Small intestine (tissue), 7 donors: ENCODE measurements at regions not wholly inside any gene's neighbourhood (a gene's known extent, or its start where the extent isn't known, plus 50 kb on each side); places are given as distances from the start of the nearest gene placed in this dataset.
"Not testable (repeated sequence)": the region's sequence is repeated elsewhere in the genome, so short reads cannot be mapped to it uniquely, and the experiment has no call there.

Experiments
- DNase-seq, 2 donors: peaks; one replicate each; pipeline versions ENCODE4 v3.0.0 to v3.0.0-alpha.2; 2013
- FAIRE-seq: peaks from 2 replicates; lab custom pipeline; 2012; peaks lifted over from hg19 to GRCh38; lab: Jason Lieb, UNC
- H3K27ac ChIP-seq, 3 donors: one replicate each; pipeline ENCODE4 v1.5.1; 2013; ENCODE audit warnings: low read length in 2 of 3, mild to moderate bottlenecking in 2 of 3, control low read depth in 1 of 3, inconsistent platforms in 1 of 3, low read depth in 1 of 3, moderate library complexity in 1 of 3
- H3K27me3 ChIP-seq, 3 donors: one replicate each; pipeline ENCODE4 v1.6.1; 2013; ENCODE audit warnings: low read length in 3 of 3, inconsistent platforms in 1 of 3; ENCODE audit not compliant: control insufficient read depth in 3 of 3, insufficient read depth in 3 of 3
- H3K36me3 ChIP-seq, 3 donors: one replicate each; pipeline ENCODE4 v1.6.1; 2013; ENCODE audit warnings: low read length in 3 of 3, inconsistent platforms in 1 of 3, low read depth in 1 of 3, mild to moderate bottlenecking in 1 of 3, moderate library complexity in 1 of 3; ENCODE audit not compliant: control insufficient read depth in 3 of 3, insufficient read depth in 2 of 3
- H3K4me1 ChIP-seq, 3 donors: one replicate each; pipeline ENCODE4 v1.6.1; 2013; ENCODE audit warnings: low read length in 2 of 3, inconsistent platforms in 1 of 3, low read depth in 1 of 3, mild to moderate bottlenecking in 1 of 3, moderate library complexity in 1 of 3; ENCODE audit not compliant: control insufficient read depth in 3 of 3, insufficient read depth in 2 of 3
- H3K4me3 ChIP-seq, 3 donors: one replicate each; pipeline ENCODE4 v1.5.1; 2013; ENCODE audit warnings: low read length in 3 of 3, control low read depth in 1 of 3, inconsistent platforms in 1 of 3, low read depth in 1 of 3, mild to moderate bottlenecking in 1 of 3, moderate library complexity in 1 of 3
- H3K9me3 ChIP-seq, 2 donors: one replicate each; pipeline ENCODE4 v1.6.1; 2013; ENCODE audit warnings: low read depth in 1 of 2, low read length in 1 of 2; ENCODE audit not compliant: control insufficient read depth in 2 of 2, insufficient read depth in 1 of 2
- WGBS, 3 donors: extraction: QIAGEN DNeasy Blood & Tissue Kit; methylation state at CpG; one replicate each; pipeline ENCODE4 v1.1.7; 2013; 5-methylcytosine and 5-hydroxymethylcytosine counted together
- donor health status: healthy with polysubstance abuse.
- donor health status: control.
- donor health status: control.
- donor health status: Bipolar disorder and iron deficiency.
- donor health status: healthy.

DNA sequence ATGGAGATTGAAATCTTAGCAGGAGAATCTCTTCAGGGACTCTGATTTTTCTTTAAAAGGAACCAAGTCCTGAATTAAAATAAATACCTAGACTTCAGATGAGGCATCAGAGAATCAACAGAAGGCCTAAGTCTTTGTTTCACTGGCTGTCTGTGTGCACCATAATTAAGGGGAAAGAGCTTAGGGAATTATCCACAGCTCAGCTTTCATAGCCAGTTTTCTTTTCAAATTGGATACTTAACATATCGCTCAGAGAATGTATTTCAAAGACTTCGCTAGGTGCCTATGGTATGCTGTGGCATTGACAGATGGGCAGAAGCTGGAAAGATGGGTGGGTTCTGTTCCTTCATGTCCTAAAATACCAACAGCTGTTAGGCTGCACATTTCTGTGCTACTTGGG lies 325.8 kb downstream of the TMEM38B start:
- H3K27ac ChIP-seq, result no peak overlapping the region
- no peaks in the 10 kb centered on the region for H3K9me3 ChIP-seq
- no peaks in the 10 kb centered on the region for H3K27me3 ChIP-seq
- FAIRE-seq (no peak), DNase-seq (no peak)
- H3K4me1 ChIP-seq, result no peaks in the 10 kb centered on the region
- 93 to 98% (median 96%) methylated on average over 2 of the region's 2 CpGs for WGBS, 3 donors
- no peak overlapping the region for H3K4me3 ChIP-seq
- no peaks in the 10 kb centered on the region for H3K36me3 ChIP-seq

DNA sequence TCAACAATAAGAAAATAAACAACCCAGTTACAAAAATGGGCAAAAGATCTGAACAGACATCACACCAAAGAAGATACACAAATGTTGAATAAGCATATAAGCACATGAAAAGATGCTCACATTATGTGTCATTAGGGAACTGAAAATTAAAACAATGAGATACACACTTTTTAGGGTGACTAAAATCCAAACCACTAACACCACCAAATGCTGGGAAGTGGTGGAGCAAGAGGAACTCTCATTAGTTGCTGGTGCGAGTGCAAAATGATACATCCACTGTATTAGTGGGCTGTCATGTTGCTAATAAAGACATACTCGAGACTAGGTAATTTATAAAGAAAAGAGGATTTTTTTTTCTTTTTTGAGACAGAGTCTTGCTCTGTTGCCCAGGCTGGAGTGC lies 329.1 kb downstream of the TMEM38B start:
- no peaks in the 10 kb centered on the region for H3K27me3 ChIP-seq
- no peaks in the 10 kb centered on the region for H3K4me1 ChIP-seq
- no peaks in the 10 kb centered on the region for H3K36me3 ChIP-seq
- 75 to 79% (median 79%) methylated on average over 2 of the region's 2 CpGs for WGBS, 3 donors
- no peaks in the 10 kb centered on the region for H3K9me3 ChIP-seq
- no peak overlapping the region for H3K27ac ChIP-seq
- DNase-seq, result no peak
- no peak overlapping the region for H3K4me3 ChIP-seq
- FAIRE-seq, result no peak

DNA sequence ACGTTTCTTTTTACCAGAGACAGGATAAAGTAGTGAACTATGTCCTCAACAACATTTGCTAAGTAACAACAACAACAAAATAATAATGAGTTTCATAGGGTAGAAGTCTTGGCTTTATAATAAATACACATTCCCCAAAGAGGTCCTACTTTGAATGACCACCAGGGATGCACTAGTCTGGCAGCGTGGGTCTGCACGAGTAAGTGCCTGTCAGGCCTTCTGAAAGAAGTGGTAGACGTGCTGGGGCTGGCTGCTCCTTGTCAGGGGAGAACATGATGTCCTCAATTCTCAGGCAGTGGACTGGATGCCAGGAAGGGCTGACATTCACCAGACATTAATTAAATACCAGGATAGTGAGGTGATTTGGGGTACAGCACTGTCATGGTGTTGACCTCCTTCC lies 331.1 kb downstream of the TMEM38B start:
- no peak for DNase-seq
- Histone ChIP-seq H3K27me3 (no peaks in the 10 kb centered on the region), H3K36me3 (no peaks in the 10 kb centered on the region), H3K27ac (no peak overlapping the region), H3K4me3 (no peak overlapping the region), H3K9me3 (peaks cover 0 to 4% of the 10 kb centered on the region in 2 donors), H3K4me1 (no peaks in the 10 kb centered on the region)
- no peak for FAIRE-seq
- 56 to 59% (median 59%) methylated on average over 4 of the region's 4 CpGs for WGBS, 3 donors

DNA sequence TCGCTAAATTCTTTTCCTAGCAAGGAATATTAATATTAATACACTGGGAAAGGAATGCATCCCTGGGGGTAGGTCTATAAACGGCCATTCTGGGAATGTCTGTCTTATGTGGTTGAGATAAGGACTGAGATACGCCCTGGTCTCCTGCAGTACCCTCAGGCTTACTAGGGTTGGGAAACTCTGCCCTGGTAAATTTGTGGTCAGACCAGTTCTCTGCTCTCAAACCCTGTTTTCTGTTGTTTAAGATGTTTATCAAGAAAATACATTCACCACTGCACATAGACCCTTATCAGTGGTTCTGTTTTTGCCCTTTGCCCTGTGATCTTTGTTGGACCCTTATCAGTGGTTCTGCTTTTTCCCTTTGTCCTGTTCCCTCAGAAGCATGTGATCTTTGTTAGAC lies 335.8 kb downstream of the TMEM38B start:
- DNase-seq, FAIRE-seq, H3K27me3 ChIP-seq, H3K27ac ChIP-seq, H3K9me3 ChIP-seq, H3K4me3 ChIP-seq, H3K36me3 ChIP-seq, H3K4me1 ChIP-seq: not testable (repeated sequence)
- WGBS, 3 donors, result 62 to 74% (median 64%) methylated on average over 3 of the region's 3 CpGs

DNA sequence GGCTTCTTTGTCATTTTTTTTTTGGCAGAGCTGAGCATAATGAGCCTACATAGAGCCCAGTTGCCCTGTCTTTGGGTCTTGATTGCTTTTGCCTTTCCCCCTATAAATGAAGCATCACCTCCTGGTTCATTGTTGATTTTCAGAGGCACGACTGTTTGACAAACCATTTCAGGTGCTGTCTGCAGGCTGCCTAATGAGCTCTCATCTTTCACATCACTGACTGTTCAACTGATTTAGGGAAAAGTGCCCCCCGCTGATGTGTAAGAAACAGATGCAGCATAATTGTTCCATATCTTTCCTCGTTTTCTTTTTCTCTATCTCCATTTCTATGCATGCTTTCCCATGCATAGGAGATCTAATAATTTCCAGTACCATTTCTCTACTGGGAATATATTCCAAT lies 338.6 kb downstream of the TMEM38B start:
- 63 to 70% (median 67%) methylated on average over 3 of the region's 3 CpGs for WGBS, 3 donors
- Histone ChIP-seq H3K4me3 (no peak overlapping the region), H3K4me1 (no peaks in the 10 kb centered on the region), H3K27ac (no peak overlapping the region), H3K9me3 (peaks cover 0 to 6% of the 10 kb centered on the region in 2 donors), H3K36me3 (no peaks in the 10 kb centered on the region), H3K27me3 (no peaks in the 10 kb centered on the region)
- no peak for FAIRE-seq
- DNase-seq, result no peak

DNA sequence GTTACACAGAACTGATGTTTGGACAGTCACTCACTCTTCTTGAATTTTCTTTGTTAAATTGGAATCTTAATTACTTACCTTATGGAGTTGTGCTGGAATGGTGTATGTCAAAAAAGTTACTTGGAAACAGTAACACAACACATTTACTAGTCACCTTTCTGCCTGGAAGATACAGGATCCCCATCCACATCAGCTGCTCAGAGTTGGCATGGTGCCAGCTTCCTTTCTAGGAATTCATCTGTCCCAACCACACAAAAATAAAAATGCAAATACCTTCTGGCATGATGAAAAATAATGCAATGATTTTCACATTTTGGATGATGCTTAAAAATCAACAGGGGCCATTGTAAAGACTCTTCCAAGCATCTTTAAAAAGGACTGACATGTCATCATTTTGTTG lies 341.5 kb downstream of the TMEM38B start:
- peaks cover 0 to 1% of the 10 kb centered on the region in 2 donors for H3K9me3 ChIP-seq
- DNase-seq, result no peak
- H3K36me3 ChIP-seq, result no peaks in the 10 kb centered on the region
- H3K27me3 ChIP-seq, result no peaks in the 10 kb centered on the region
- no peaks in the 10 kb centered on the region for H3K4me1 ChIP-seq
- no peak overlapping the region for H3K27ac ChIP-seq
- no peak overlapping the region for H3K4me3 ChIP-seq
- no peak for FAIRE-seq

DNA sequence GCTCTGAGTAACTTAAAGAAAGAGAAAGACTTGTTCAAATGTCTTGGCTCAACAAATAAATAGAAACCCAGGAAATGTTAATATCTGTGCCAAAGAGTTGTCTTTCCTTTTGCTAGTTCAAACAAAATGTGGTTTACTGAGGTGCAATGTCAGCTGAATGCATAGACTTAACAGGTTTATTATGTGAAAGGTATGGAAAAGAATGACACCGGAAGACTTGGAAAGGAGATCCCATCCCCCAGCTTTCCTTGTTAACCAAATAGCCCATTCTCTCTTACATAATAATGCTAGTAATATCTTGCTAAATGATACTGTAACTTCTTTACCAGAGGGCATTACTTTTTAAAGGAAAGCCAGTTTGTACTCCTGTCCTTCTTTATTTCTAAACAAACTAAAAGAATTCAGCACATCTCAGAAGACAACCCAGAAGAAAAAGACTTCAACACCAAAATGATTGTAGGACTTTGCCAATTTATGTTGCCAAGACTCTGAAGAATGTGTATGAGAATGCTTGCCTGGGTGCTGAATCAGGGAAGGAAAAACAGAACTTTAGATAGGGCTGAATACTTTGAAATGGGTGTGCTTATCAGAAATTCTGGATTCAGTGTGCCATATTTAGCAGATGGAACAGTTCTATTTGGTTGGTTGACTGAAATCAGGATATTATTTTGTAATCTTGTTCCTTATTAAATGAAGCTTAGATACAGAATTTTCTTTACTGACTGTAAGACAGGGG lies 344.1 kb downstream of the TMEM38B start:
- no peaks in the 10 kb centered on the region for H3K27me3 ChIP-seq
- no peaks in the 10 kb centered on the region for H3K9me3 ChIP-seq
- DNase-seq (no peak), FAIRE-seq (no peak)
- H3K27ac ChIP-seq, result no peak overlapping the region
- H3K4me1 ChIP-seq, result no peaks in the 10 kb centered on the region
- H3K4me3 ChIP-seq, result no peak overlapping the region
- no peaks in the 10 kb centered on the region for H3K36me3 ChIP-seq
- 74 to 88% (median 83%) methylated on average over 1 of the region's 1 CpG for WGBS, 3 donors

DNA sequence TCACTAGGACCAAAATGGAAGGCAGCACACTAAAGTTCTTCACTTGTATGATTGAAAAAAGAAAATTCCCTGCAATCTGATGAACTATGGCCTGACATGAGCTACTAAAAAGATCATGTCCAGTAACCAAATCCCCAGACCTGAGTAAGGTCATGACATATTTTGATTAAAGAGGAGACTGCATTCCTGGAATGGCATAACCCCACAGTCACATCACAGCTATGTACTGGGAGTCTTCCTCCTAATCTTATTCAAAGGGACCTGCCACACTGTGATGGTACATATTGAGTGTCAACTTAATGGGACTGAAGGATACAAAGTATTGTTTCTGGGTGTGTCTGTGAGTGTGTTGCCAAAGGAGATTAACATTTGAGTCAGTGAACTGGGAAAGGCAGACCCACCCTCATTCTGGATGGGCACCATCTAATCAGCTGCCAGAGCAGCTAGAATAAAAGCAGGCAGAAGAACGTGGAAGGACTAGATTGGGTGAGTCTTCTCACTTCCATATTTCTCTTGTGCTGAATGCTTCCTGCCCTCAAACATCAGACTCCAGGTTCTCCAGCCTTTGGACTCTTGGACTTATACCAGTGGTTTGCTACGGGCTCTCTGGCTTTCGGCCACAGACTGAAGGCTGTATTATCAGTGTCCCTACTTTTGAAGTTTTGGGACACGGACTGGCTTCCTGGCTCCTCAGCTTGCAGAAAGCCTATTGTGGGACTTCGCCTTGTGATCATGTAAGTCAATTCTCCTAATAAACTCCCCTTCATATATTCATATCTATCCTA lies 345.0 kb downstream of the TMEM38B start:
- WGBS, 3 donors, result 58 to 82% (median 65%) methylated on average over 5 of the region's 5 CpGs
- H3K36me3 ChIP-seq, result no peaks in the 10 kb centered on the region
- DNase-seq (no peak), FAIRE-seq (no peak)
- no peaks in the 10 kb centered on the region for H3K27me3 ChIP-seq
- H3K4me3 ChIP-seq, result no peak overlapping the region
- H3K9me3 ChIP-seq, result no peaks in the 10 kb centered on the region
- no peaks in the 10 kb centered on the region for H3K4me1 ChIP-seq
- H3K27ac ChIP-seq, result no peak overlapping the region
